ENCODE measurements at regions not wholly inside any gene's neighbourhood (a gene's known extent, or its start where the extent isn't known, plus 50 kb on each side); places are given as distances from the start of the nearest gene placed in this dataset.

- H3K9ac ChIP-seq (replicated peaks; ENCODE audit: extremely low read depth, insufficient read depth, low read length): no peak overlapping the region
- H3K4me3 ChIP-seq (replicated peaks in 1 of 3; ENCODE audit: insufficient read depth in 1 of 3, low read depth in 1 of 3, low read length in 3 of 3): no peak overlapping the region
- H3K9me3 ChIP-seq (replicated peaks; ENCODE audit: control insufficient read depth, insufficient read depth, low read length): no peaks in the 10 kb centered on the region
- peaks cover 13% of the 10 kb centered on the region for H3K4me1 ChIP-seq (ENCODE audit: control insufficient read depth, extremely low read depth, insufficient read depth, low read length)
- peaks cover 0 to 3% of the 10 kb centered on the region in 2 experiments for H3K27me3 ChIP-seq (ENCODE audit: control insufficient read depth in 2 of 2, insufficient read depth in 2 of 2, low read length in 2 of 2)
- ChIA-PET POLR2A (no interaction called here), CTCF (interaction anchor here (1.5 kb wide), 1 partner anchor 49 kb away, joined by 3 read pairs; no protein-coding TSS in a partner anchor)
- BruUV-seq (replicated peaks): no TSS peak
- H4K20me1 ChIP-seq (replicated peaks; ENCODE audit: control insufficient read depth, extremely low read depth, insufficient read depth, low read length): no peaks in the 10 kb centered on the region
- FAIRE-seq: no peak
- H3K9me1 ChIP-seq (replicated peaks; ENCODE audit: control insufficient read depth, extremely low read depth, insufficient read depth, low read length): no peaks in the 10 kb centered on the region
- no peak overlapping the region for H3K4me2 ChIP-seq (ENCODE audit: insufficient read depth, low read length)
- H3K27ac ChIP-seq (ENCODE audit: insufficient read depth, low read depth, low read length): no peak overlapping the region
- TF ChIP-seq POLR2AphosphoS5 (IDR thresholded peaks at IDR 0.05; ENCODE audit: insufficient read depth, low read depth, low read length) (no peak), JUN (IDR thresholded peaks at IDR 0.05; ENCODE audit: borderline replicate concordance, insufficient read depth, insufficient read length, low read depth) (no peak), MAX (IDR thresholded peaks at IDR 0.05; ENCODE audit: insufficient read depth, insufficient read length) (no peak), CTCF (IDR thresholded peaks at IDR 0.05; ENCODE audit: extremely low read depth in 1 of 2, insufficient read depth in 1 of 2, low read depth in 1 of 2, low read length in 2 of 2) (no peak), FOS (IDR thresholded peaks at IDR 0.05; ENCODE audit: borderline replicate concordance, insufficient read depth, low read length) (no peak), GATA2 (IDR thresholded peaks at IDR 0.05; ENCODE audit: insufficient read depth, insufficient read length, low read depth, low read length) (no peak), EZH2 (IDR thresholded peaks at IDR 0.05; ENCODE audit: borderline replicate concordance, low read depth, low read length, severe bottlenecking) (no peak), MYC (IDR thresholded peaks at IDR 0.05; ENCODE audit: low read depth, low read length) (no peak), POLR2A (IDR thresholded peaks at IDR 0.05; ENCODE audit: low read depth, low read length) (no peak)
- DNase-seq (ENCODE audit: low read depth, low spot score): no peak
- intact Hi-C loops (cut with micrococcal nuclease) (no loop called here), dilution Hi-C loops (cut with MboI; ENCODE audit: extremely low pct_ligation_motif_present, low sequenced_read_pairs) (no loop called here)
- no peaks in the 10 kb centered on the region for H3K36me3 ChIP-seq (ENCODE audit: control insufficient read depth in 2 of 2, extremely low read depth in 1 of 2, insufficient read depth in 2 of 2, low read length in 2 of 2)
- H3K79me2 ChIP-seq (ENCODE audit: control insufficient read depth, insufficient read depth, low read length): no peaks in the 10 kb centered on the region
- no peak overlapping the region for H2AFZ ChIP-seq (ENCODE audit: low read depth, low read length)
Observed at GRCh38 chr13:24097064-24097463, 63.5 kb upstream of the SPATA13 start.

Data from endothelial cell of umbilical vein (primary cell).